ENCODE measurements at regions not wholly inside any gene's neighbourhood (a gene's known extent, or its start where the extent isn't known, plus 50 kb on each side); places are given as distances from the start of the nearest gene placed in this dataset.
"Not testable (repeated sequence)": the region's sequence is repeated elsewhere in the genome, so short reads cannot be mapped to it uniquely, and the experiment has no call there.

DNA sequence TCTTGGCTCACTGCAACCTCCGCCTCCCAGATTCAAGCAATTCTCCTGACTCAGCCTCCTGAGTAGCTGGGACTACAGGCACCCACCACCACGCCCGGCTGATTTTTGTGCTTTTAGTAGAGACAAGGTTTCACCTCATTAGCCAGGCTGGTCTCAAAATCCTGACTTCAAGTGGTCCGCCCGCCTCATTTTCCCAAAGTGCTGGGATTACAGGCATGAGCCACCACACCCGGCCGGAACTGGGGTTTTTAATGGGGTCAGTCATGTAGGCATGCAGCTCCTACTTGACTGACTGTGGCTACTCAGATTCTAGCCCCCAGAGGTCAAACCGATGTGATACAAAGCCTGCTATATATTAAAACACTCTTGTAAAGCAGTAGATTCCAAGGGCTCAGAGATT, 631.7 kb downstream of the MAT2B start:
- no peak for DNase-seq

DNA sequence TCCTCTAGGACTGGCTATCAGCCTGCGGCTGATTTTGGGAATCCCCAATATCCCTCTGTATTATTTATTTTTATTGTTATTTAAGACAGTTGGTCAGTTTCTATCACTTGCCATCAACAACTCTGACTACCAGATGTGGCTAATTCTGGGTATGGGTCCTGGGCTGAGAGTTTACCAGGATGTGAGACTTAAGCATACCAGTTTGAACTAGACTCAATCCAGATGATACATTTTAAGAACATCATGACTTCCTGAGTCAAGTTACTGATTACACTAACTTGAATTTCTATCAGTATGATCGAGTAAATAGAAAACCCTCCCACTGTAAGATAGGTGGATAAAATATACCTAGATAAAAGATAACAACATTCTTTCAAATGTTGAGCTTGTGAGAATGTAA, 634.0 kb downstream of the MAT2B start:
- DNase-seq: no peak

DNA sequence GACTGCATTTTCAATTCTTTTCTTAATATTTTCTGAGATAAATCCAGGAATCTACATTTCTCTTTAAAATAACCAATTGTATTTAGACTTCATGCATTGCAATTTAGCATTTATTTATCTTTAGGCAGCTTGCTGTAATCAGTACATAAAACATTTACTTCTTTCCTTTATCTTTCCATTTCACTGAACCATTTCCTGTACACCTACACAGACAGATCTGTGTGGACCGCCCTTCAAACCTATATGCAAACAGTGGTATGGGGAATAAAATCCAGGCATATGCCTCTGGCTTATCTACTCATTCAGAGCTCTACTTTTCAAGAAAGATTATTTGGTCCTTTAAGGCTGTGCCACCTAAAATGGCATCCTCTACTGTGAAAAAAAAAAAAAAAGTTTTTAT, 640.0 kb downstream of the MAT2B start:
- no peak for DNase-seq

GRCh38 chr5:164146223-164146622, 640.8 kb downstream of the MAT2B start:
- DNase-seq: no peak

DNA sequence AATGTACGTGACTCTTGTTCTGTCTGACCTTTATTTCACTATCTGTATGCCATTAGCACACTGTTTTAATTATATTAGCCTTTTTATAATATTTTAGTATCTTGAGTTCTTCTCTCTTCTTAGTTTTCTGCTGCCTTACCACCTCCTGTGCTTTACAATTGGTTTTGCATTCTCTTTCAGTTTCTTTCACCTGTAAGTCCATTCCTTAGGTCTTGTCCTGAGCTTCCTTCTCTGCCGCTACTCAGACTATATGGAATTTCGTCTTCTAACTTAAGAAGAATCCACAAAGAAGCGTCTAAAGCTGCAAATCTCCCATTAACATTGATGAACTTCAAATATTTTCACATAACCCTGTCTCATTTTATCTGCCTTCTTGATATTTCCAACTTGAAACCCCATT, 642.9 kb downstream of the MAT2B start:
- no peak for DNase-seq

DNA sequence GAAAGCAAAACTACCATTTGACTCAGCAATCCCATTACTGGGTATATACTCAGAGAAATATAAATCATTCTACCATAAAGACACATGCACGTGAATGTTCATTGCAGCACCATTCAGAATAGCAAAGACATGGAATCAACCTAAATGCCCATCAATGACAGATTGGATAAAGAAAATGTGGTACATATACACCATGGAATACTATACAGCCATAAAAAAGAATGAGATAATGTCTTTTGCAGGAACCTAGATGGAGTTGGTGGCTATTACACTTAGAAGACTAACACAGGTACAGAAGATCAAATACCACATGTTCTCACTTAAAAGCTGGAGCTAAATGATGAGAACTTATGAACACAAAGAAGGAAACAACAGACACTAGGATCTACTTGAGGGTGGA, 647.1 kb downstream of the MAT2B start:
- DNase-seq: not testable (repeated sequence)

DNA sequence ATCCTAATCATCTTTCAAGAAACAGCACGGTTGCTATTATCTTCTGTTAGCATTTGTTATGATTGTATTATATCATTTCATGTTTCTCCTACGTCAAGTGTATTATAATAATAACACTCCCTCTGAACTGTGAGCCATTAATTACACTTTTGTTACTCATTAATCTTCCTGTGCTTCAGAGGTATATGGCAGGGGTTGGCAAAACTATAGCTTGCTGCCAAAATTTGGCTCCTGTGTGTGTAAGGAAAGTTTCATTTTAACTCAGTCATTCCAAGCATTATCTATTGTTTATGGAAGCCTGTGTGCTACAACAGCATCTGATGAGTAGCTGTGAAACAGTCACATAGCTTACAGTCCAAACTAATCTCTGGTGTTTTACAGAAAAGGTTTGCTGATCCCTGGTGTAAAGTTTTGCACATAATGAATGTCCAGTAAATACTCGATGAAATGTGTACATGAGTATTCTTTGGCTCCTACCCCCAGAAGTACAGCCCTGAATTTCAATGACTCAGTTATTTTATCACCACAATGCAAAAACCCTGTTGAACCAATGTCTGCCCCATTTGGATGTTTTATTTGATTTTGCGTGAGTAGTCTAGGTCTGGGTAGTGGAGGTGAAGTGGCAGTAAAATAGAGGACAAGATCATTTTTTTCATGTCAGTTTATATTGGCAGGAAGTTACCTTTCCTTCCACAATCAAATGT, 648.2 kb downstream of the MAT2B start:
- peak; percentile 35 for DNase-seq

DNA sequence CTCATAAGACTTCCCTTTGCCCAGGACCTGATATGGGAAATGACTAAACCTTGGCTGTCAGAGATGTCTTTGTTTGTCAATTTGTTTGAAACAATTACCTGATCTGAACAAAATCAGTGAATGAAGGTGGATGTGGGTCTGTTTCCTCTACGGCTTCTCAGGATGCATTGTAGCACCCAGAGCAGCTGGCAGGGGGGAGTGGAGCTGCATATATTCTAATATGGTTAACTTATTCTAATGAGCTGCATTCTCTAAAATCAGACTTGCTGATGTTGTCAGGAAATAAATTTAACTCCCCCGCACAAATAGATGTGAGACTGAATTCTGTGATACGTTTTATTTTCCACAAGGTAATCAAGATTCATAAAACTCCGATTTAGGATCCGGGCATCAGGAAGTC, 665.4 kb downstream of the MAT2B start:
- DNase-seq: no peak

DNA sequence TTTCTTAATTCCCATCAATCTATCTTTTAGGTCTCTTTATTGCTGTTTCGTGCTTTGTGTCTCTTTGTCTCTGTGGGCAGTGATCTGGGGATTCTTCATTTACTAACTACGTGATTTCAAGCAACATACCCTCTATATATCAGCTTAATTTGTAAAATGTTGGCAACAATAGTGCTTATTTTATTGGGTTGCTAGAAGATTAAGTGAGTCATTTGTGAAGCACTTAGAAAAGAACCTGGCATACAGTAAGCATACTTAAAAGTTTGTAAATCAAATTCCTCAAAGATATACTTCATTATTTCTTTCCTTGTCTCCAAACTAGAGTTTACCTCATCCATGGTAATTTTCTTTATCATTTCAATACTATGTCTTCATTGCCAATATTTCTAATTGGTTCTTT, 669.7 kb downstream of the MAT2B start:
- peak; percentile 59 for DNase-seq

GRCh38 chr5:164179406-164179805, 674.0 kb downstream of the MAT2B start:
- DNase-seq: no peak

- no peak for DNase-seq
Observed at GRCh38 chr5:164181604-164182003, 676.2 kb downstream of the MAT2B start.

GRCh38 chr5:164184158-164184557, 678.7 kb downstream of the MAT2B start:
- DNase-seq: no peak

- DNase-seq: no peak
Observed at GRCh38 chr5:164185000-164185399, 679.6 kb downstream of the MAT2B start.

DNA sequence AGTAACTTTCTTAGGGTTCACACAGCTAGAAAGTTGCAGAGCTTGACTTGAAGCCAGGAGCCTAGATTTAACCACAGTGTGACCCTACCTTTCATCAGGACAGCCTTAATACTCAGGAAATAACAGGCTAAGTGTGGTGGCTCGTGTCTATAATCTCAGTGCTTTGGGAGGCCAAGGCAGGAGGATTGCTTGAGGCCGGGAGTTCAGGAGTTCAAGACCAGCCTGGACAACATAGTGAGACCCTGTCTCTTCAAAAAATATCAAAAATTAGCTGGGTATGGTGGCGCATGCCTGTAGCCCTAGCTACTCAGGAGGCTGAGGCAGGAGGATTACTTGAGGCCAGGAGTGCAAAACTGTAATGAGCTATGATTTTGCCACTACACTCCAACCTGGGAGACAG, 681.1 kb downstream of the MAT2B start:
- no peak for DNase-seq

DNA sequence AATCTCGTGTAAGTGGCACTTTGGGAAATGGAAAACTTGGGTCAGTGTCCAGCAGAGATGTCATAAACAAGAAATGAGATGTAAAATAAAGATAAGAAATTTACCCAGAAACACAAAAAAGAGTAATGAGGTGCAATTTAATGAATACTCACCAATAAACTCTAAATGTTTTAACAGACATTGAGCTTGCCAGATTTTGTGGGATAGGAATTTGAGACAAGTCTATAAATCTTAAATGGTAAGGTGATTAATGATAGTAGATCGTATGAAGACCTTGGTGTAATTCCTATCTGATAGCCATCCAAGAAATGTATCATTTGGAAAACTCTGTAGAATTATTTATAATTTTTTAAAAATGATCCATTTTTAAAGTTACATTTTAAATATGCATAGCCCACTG, 682.4 kb downstream of the MAT2B start:
- peak; percentile 54 for DNase-seq

- DNase-seq: no peak
Observed at GRCh38 chr5:164188733-164189148, 683.3 kb downstream of the MAT2B start.

DNA sequence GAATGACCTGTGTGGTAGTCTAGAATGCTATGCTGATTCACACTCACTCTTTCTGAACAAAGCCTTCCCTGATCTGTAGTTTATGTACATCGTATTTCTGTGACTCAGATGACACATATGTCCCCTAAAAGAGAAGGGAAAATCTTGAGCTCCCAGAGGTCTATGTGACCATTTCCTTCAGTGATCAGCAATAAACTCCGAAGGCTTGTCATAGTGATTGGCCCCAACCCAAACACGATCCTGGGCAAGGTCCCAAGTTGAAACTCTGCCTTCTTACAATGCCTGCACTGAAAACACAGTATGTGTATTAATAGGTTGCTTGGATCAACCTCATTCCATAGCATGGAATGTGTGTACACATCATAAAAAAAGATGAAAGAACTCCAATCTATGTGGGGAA, 685.8 kb downstream of the MAT2B start:
- peak; percentile 70 for DNase-seq

DNA sequence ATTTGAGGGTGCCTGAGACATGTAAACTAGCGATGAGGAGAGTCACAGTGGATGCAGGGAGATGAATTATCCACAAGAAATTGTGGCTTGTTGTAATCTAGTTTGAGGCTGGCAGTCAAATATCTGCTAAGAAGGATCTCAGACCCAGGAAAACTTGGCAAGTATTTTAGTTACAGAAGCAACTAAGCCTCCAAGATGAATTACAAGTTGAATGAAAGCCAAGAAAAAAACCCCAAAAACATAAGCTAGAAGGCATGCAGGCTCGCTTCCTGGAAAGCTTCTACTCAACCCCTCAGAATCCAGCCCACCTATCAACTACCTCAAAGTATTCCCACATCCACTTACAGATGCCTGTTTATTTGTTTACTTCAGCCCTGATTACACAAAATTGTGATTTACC, 696.9 kb downstream of the MAT2B start:
- peak; percentile 79 for DNase-seq

- DNase-seq: no peak
Observed at GRCh38 chr5:164203581-164204225, 698.3 kb downstream of the MAT2B start.

GRCh38 chr5:164204338-164204946, 699.0 kb downstream of the MAT2B start:
- peak; percentile 76 for DNase-seq

GRCh38 chr5:164206196-164206595, 700.8 kb downstream of the MAT2B start:
- no peak for DNase-seq

- DNase-seq: no peak
Observed at GRCh38 chr5:164207646-164208045, 702.2 kb downstream of the MAT2B start.

GRCh38 chr5:164210491-164210890, 705.1 kb downstream of the MAT2B start:
- DNase-seq: no peak

DNA sequence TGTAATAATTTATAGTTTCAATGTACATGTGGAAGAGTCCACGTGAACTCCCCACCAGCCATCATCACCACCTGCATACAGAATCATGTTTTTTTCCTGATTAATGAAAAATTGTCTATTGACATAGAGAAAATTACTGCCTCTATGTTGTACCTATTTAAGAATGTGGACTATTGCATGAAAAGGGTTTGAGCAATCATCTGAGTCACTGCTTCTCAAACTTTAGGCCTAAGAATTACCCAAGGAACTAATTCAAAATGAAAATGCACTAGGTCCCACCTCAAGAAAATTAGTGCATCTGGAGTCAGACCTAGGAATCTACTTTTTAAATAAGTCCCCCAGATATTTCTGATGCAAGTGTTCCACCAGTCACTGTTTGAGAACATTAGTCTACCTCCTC, 709.3 kb downstream of the MAT2B start:
- DNase-seq: no peak

All from fibroblast of skin of abdomen (primary cell).